ENCODE measurements at regions not wholly inside any gene's neighbourhood (a gene's known extent, or its start where the extent isn't known, plus 50 kb on each side); places are given as distances from the start of the nearest gene placed in this dataset.

DNA sequence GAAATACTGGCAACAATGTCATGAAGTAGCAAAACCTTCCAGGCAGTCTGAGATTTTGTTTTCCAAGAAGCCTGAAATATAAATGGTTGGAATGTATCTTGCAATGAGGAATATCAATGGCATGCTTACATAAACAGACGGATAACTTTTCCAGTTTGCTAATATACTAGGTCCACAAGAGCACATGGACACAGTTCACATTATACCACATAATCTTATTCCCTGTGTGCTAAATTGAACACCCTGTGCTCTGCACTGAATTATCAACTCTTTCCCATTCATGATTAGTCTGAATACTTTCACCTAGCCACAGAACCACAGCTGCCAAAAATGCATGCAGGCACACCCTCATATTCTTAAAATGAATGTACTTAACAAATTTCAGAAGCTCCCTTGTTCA, 274.3 kb downstream of the COL12A1 start:
- H3K27me3 ChIP-seq (ENCODE audit: control insufficient read depth in 1 of 2, insufficient read depth in 2 of 2, low read length in 2 of 2): no peaks in the 10 kb centered on the region
- no peaks in the 10 kb centered on the region for H3K4me1 ChIP-seq (ENCODE audit: control insufficient read depth, insufficient read depth, low read length)
- H3K9ac ChIP-seq (ENCODE audit: low read length in 2 of 2): no peak overlapping the region
- no peak overlapping the region for H3K27ac ChIP-seq (ENCODE audit: low read length)
- H3K9me3 ChIP-seq (ENCODE audit: control insufficient read depth in 2 of 2, low read length in 2 of 2): no peaks in the 10 kb centered on the region
- H3K36me3 ChIP-seq (ENCODE audit: control insufficient read depth in 2 of 2, insufficient read depth in 2 of 2, low read length in 2 of 2): no peaks in the 10 kb centered on the region
- H3K4me3 ChIP-seq (ENCODE audit: low read length in 2 of 2): no peak overlapping the region

DNA sequence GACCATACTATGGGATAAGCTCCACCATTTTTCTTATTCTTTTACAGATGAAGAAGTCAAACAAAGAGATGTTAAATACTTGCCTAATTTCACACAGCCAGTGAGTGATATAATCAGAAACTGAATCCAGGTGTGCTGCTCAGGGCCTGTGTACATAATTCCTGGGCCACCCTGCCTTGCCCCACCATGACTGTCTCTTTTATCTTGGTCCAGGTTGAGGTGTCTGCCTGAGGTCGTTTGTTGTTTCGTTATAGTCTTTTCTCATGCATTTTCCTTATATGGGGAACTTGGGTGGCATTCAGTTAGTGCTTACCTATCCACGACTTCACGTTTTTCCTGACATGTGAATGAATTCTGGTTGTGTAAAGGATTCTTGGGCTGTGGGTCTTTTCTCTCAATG, 277.6 kb downstream of the COL12A1 start:
- Histone ChIP-seq H3K4me1 (ENCODE audit: control insufficient read depth, insufficient read depth, low read length) (no peaks in the 10 kb centered on the region), H3K9ac (ENCODE audit: low read length in 2 of 2) (no peak overlapping the region), H3K36me3 (ENCODE audit: control insufficient read depth in 2 of 2, insufficient read depth in 2 of 2, low read length in 2 of 2) (no peaks in the 10 kb centered on the region), H3K4me3 (ENCODE audit: low read length in 2 of 2) (no peak overlapping the region), H3K27me3 (ENCODE audit: control insufficient read depth in 1 of 2, insufficient read depth in 2 of 2, low read length in 2 of 2) (no peaks in the 10 kb centered on the region), H3K27ac (ENCODE audit: low read length) (no peak overlapping the region), H3K9me3 (ENCODE audit: control insufficient read depth in 2 of 2, low read length in 2 of 2) (no peaks in the 10 kb centered on the region)

DNA sequence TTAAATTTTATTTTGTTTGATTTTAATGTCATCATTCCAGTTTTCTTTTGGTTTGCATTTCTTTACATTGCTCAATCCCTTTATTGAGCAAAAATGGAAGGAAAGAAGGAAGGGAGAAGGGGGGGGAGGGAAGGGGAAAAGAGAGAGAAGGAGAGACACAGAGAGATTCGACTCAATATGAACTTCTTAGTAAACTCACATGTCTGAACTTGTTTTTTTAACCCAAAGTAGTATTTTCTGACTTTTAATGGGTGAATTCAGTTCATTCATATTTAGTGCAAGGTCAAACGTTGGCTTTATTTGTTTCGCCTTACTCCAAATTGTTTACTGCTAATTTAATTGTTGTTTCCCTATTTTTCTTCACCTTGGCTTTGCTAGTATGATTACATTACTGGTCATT, 278.6 kb downstream of the COL12A1 start:
- Histone ChIP-seq H3K4me1 (ENCODE audit: control insufficient read depth, insufficient read depth, low read length) (no peaks in the 10 kb centered on the region), H3K4me3 (ENCODE audit: low read length in 2 of 2) (no peak overlapping the region), H3K36me3 (ENCODE audit: control insufficient read depth in 2 of 2, insufficient read depth in 2 of 2, low read length in 2 of 2) (no peaks in the 10 kb centered on the region), H3K27me3 (ENCODE audit: control insufficient read depth in 1 of 2, insufficient read depth in 2 of 2, low read length in 2 of 2) (no peaks in the 10 kb centered on the region), H3K9me3 (ENCODE audit: control insufficient read depth in 2 of 2, low read length in 2 of 2) (no peaks in the 10 kb centered on the region), H3K9ac (ENCODE audit: low read length in 2 of 2) (no peak overlapping the region), H3K27ac (ENCODE audit: low read length) (no peak overlapping the region)

DNA sequence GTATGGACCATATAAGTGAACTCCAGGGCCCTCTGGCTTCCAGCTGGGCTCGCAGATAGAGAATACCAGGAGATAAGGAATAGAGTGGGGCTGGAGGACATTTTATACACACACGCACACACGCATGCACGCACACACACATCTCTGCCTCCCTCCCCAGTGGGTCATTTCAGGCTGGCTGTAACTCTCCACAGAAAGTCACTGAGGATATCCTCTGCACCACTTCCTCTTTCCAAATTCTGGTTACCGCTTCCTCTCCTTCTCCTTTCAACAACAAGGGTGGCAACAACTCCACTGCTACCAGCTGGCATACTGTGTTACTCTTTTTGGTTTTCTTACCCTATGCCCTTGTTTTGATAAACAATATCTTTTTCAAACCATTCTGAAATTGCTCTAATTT, 280.2 kb downstream of the COL12A1 start:
- Histone ChIP-seq H3K9ac (ENCODE audit: low read length in 2 of 2) (no peak overlapping the region), H3K4me1 (ENCODE audit: control insufficient read depth, insufficient read depth, low read length) (no peaks in the 10 kb centered on the region), H3K27ac (ENCODE audit: low read length) (no peak overlapping the region)

DNA sequence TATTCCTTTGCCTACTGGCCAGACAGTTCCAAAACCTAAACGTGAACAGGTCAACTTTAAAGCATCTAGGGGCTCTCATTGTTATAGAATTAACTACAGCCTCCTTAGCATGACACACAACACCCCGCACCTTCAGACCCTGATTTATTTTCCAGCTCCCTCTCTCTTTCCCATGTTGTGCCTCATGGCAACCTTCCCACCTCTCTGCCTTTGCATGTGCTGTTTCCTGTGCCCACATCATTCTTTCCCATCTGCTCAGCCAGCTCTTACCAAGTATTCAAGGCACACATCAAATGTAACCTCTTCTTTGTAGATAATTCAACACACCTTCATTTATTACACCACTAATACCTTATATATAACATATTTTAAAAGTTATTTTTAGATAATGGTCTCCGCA, 291.0 kb downstream of the COL12A1 start:
- Histone ChIP-seq H3K9me3 (ENCODE audit: control insufficient read depth in 2 of 2, low read length in 2 of 2) (no peaks in the 10 kb centered on the region), H3K9ac (ENCODE audit: low read length in 2 of 2) (no peak overlapping the region), H3K27ac (ENCODE audit: low read length) (no peak overlapping the region), H3K4me1 (ENCODE audit: control insufficient read depth, insufficient read depth, low read length) (no peaks in the 10 kb centered on the region), H3K27me3 (ENCODE audit: control insufficient read depth in 1 of 2, insufficient read depth in 2 of 2, low read length in 2 of 2) (no peaks in the 10 kb centered on the region), H3K36me3 (ENCODE audit: control insufficient read depth in 2 of 2, insufficient read depth in 2 of 2, low read length in 2 of 2) (no peaks in the 10 kb centered on the region), H3K4me3 (ENCODE audit: low read length in 2 of 2) (no peak overlapping the region)

More for the DNA sequence above, 280.2 kb downstream of the COL12A1 start:
- Histone ChIP-seq H3K27me3 (ENCODE audit: control insufficient read depth in 1 of 2, insufficient read depth in 2 of 2, low read length in 2 of 2) (no peaks in the 10 kb centered on the region), H3K4me3 (ENCODE audit: low read length in 2 of 2) (no peak overlapping the region), H3K9me3 (ENCODE audit: control insufficient read depth in 2 of 2, low read length in 2 of 2) (no peaks in the 10 kb centered on the region), H3K36me3 (ENCODE audit: control insufficient read depth in 2 of 2, insufficient read depth in 2 of 2, low read length in 2 of 2) (no peaks in the 10 kb centered on the region)

DNA sequence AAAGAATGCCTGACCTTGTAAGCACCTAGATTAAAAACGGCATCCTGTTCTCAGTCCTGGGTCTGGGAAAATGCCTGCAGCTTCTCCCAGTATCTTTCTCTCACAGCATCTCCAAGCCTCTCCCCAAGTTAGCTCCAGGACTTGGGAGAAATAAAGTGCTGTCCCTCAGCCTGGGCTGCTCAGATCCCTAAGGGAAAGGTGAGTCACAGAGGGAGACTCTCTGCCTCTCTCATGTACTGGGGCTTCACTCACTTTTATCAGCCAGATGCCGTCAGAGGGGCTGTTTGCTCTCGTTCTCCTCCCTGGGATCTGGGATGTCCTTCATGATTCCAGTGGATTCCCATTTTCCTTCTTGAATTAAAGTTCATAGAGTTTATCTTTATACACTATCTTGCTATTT, 293.6 kb downstream of the COL12A1 start:
- no peak overlapping the region for H3K4me3 ChIP-seq (ENCODE audit: low read length in 2 of 2)
- no peaks in the 10 kb centered on the region for H3K9me3 ChIP-seq (ENCODE audit: control insufficient read depth in 2 of 2, low read length in 2 of 2)
- no peaks in the 10 kb centered on the region for H3K27me3 ChIP-seq (ENCODE audit: control insufficient read depth in 1 of 2, insufficient read depth in 2 of 2, low read length in 2 of 2)
- H3K27ac ChIP-seq (ENCODE audit: low read length): no peak overlapping the region
- no peak overlapping the region for H3K9ac ChIP-seq (ENCODE audit: low read length in 2 of 2)
- no peaks in the 10 kb centered on the region for H3K36me3 ChIP-seq (ENCODE audit: control insufficient read depth in 2 of 2, insufficient read depth in 2 of 2, low read length in 2 of 2)
- no peaks in the 10 kb centered on the region for H3K4me1 ChIP-seq (ENCODE audit: control insufficient read depth, insufficient read depth, low read length)

DNA sequence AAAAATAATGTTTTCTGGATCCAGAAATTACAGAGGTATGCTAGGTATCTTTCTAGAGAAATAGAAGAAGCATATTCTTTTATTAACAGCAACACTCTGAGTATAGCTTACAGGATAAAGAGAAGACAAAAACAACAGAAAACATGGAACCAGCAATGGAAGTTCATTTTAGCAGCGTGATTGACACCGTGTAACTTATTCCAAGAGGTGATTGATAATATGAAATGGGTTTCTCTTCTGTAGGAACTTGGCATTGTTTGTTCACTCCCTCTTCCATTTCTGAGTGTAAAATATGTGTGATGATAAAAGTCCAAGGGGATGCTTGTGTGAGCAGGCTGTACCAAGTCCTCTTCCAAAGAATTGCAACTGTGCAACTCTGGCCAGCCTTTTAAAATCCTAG, 303.0 kb downstream of the COL12A1 start:
- H3K9ac ChIP-seq (ENCODE audit: low read length in 2 of 2): no peak overlapping the region
- no peak overlapping the region for H3K27ac ChIP-seq (ENCODE audit: low read length)

DNA sequence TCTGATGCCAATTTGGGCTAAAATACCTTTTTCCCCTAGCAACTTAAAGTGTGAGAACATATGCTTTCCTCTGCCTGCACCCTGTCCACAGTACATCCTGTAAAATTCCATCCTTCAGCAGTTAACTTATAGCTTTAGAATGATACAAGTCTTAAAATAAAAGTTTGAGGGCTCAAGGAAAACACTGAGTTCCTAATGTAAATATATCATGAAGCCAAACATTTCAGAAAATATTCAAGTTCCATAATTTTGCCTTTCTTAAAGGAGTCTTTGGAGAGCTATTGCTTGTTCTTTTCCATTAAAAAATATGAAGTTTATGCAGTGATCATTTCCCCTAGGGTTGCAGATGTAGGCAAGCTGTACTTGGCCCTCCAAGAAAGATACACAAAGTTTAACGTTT, 303.8 kb downstream of the COL12A1 start:
- peaks cover 0 to 4% of the 10 kb centered on the region in 2 donors for H3K9me3 ChIP-seq (ENCODE audit: control insufficient read depth in 2 of 2, low read length in 2 of 2)
- H3K27ac ChIP-seq (ENCODE audit: low read length): no peak overlapping the region
- H3K9ac ChIP-seq (ENCODE audit: low read length in 2 of 2): no peak overlapping the region
- no peaks in the 10 kb centered on the region for H3K4me1 ChIP-seq (ENCODE audit: control insufficient read depth, insufficient read depth, low read length)
- H3K36me3 ChIP-seq (ENCODE audit: control insufficient read depth in 2 of 2, insufficient read depth in 2 of 2, low read length in 2 of 2): no peaks in the 10 kb centered on the region
- H3K27me3 ChIP-seq (ENCODE audit: control insufficient read depth in 1 of 2, insufficient read depth in 2 of 2, low read length in 2 of 2): no peaks in the 10 kb centered on the region
- no peak overlapping the region for H3K4me3 ChIP-seq (ENCODE audit: low read length in 2 of 2)

More for the DNA sequence above, 303.0 kb downstream of the COL12A1 start:
- H3K4me1 ChIP-seq (ENCODE audit: control insufficient read depth, insufficient read depth, low read length): no peaks in the 10 kb centered on the region
- H3K9me3 ChIP-seq (ENCODE audit: control insufficient read depth in 2 of 2, low read length in 2 of 2): peaks cover 0 to 4% of the 10 kb centered on the region in 2 donors
- no peaks in the 10 kb centered on the region for H3K36me3 ChIP-seq (ENCODE audit: control insufficient read depth in 2 of 2, insufficient read depth in 2 of 2, low read length in 2 of 2)
- H3K27me3 ChIP-seq (ENCODE audit: control insufficient read depth in 1 of 2, insufficient read depth in 2 of 2, low read length in 2 of 2): no peaks in the 10 kb centered on the region
- no peak overlapping the region for H3K4me3 ChIP-seq (ENCODE audit: low read length in 2 of 2)

DNA sequence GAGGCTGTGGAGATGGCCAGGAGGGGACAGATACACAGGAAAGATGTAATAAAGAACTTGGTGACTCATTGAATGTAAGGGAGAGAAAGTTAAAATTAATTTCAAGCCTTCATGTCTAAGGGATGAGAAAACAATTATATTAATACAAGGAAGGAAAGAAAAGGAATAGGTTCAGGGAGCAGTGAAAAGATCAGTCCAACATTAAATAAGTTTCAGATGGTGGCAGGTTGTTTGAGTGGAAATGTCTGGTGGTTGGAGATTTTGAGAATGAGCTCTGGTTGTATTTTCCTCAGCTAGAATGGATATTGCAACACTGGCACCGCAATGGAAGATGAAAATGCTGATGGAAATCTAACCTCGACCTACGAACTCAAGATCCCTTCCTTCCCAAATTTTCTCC, 304.3 kb downstream of the COL12A1 start:
- H3K27ac ChIP-seq (ENCODE audit: low read length): no peak overlapping the region
- no peaks in the 10 kb centered on the region for H3K36me3 ChIP-seq (ENCODE audit: control insufficient read depth in 2 of 2, insufficient read depth in 2 of 2, low read length in 2 of 2)
- H3K9me3 ChIP-seq (ENCODE audit: control insufficient read depth in 2 of 2, low read length in 2 of 2): peaks cover 0 to 4% of the 10 kb centered on the region in 2 donors
- no peak overlapping the region for H3K4me3 ChIP-seq (ENCODE audit: low read length in 2 of 2)
- no peak overlapping the region for H3K9ac ChIP-seq (ENCODE audit: low read length in 2 of 2)
- H3K27me3 ChIP-seq (ENCODE audit: control insufficient read depth in 1 of 2, insufficient read depth in 2 of 2, low read length in 2 of 2): no peaks in the 10 kb centered on the region
- no peaks in the 10 kb centered on the region for H3K4me1 ChIP-seq (ENCODE audit: control insufficient read depth, insufficient read depth, low read length)

DNA sequence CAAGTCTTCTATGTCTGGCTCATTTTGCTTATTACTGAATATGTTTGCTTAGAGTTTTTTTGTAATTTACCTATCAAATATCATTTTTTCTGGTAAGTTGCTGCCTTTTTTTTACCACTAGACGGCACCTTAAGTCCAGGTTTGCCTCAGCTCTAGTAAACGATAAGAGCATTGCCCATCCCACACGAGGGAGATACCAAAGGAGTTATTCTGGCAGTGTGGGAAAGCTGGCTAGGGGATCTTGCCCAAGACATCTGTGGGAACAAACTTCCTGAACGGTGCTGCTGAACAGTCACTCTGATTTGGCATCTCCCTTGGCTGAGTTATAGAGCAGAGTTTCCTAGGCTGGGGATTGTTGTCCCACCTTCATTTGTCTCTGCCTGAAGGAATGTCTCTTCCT, 306.4 kb downstream of the COL12A1 start:
- Histone ChIP-seq H3K36me3 (ENCODE audit: control insufficient read depth in 2 of 2, insufficient read depth in 2 of 2, low read length in 2 of 2) (no peaks in the 10 kb centered on the region), H3K9me3 (ENCODE audit: control insufficient read depth in 2 of 2, low read length in 2 of 2) (peaks cover 0 to 4% of the 10 kb centered on the region in 2 donors), H3K4me3 (ENCODE audit: low read length in 2 of 2) (no peak overlapping the region), H3K27ac (ENCODE audit: low read length) (no peak overlapping the region), H3K4me1 (ENCODE audit: control insufficient read depth, insufficient read depth, low read length) (no peaks in the 10 kb centered on the region), H3K9ac (ENCODE audit: low read length in 2 of 2) (no peak overlapping the region), H3K27me3 (ENCODE audit: control insufficient read depth in 1 of 2, insufficient read depth in 2 of 2, low read length in 2 of 2) (no peaks in the 10 kb centered on the region)

DNA sequence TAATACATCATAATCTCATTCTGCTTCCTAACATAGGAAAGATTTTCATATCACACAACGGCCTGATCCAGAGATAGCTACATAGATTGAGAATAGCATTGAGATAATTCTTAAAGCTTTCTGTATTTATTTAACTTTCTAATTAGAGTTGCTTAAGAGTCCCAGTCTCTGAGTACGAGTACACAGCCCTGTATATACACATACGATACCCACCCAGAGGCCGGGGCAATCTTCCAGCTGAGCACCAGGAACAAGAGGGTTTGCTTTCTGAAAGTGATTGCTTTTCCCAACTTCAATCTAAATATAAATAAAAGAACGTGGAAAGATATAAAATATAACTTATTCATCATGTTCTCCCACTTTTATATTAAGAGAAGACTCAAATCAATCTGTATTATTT, 313.8 kb downstream of the COL12A1 start:
- Histone ChIP-seq H3K4me1 (ENCODE audit: control insufficient read depth, insufficient read depth, low read length) (peaks cover 7% of the 10 kb centered on the region), H3K36me3 (ENCODE audit: control insufficient read depth in 2 of 2, insufficient read depth in 2 of 2, low read length in 2 of 2) (no peaks in the 10 kb centered on the region), H3K9me3 (ENCODE audit: control insufficient read depth in 2 of 2, low read length in 2 of 2) (no peaks in the 10 kb centered on the region), H3K27ac (ENCODE audit: low read length) (no peak overlapping the region), H3K27me3 (ENCODE audit: control insufficient read depth in 1 of 2, insufficient read depth in 2 of 2, low read length in 2 of 2) (no peaks in the 10 kb centered on the region), H3K4me3 (ENCODE audit: low read length in 2 of 2) (no peak overlapping the region), H3K9ac (ENCODE audit: low read length in 2 of 2) (no peak overlapping the region)

Data from stomach smooth muscle (tissue), 2 donors.